ENCODE measurements at regions not wholly inside any gene's neighbourhood (a gene's known extent, or its start where the extent isn't known, plus 50 kb on each side); places are given as distances from the start of the nearest gene placed in this dataset.

- TF ChIP-seq, protein P1, sequence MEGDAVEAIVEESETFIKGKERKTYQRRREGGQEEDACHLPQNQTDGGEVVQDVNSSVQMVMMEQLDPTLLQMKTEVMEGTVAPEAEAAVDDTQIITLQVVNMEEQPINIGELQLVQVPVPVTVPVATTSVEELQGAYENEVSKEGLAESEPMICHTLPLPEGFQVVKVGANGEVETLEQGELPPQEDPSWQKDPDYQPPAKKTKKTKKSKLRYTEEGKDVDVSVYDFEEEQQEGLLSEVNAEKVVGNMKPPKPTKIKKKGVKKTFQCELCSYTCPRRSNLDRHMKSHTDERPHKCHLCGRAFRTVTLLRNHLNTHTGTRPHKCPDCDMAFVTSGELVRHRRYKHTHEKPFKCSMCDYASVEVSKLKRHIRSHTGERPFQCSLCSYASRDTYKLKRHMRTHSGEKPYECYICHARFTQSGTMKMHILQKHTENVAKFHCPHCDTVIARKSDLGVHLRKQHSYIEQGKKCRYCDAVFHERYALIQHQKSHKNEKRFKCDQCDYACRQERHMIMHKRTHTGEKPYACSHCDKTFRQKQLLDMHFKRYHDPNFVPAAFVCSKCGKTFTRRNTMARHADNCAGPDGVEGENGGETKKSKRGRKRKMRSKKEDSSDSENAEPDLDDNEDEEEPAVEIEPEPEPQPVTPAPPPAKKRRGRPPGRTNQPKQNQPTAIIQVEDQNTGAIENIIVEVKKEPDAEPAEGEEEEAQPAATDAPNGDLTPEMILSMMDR (IDR thresholded peaks at IDR 0.05) = no peak
- no peak for TF ChIP-seq POLR2A (IDR thresholded peaks at IDR 0.05)
Measured at GRCh38 chr5:6112538-6112937, 265.8 kb downstream of the MED10 start.

All from Peyer's patch (tissue), 4 donors.